ENCODE measurements at regions not wholly inside any gene's neighbourhood (a gene's known extent, or its start where the extent isn't known, plus 50 kb on each side); places are given as distances from the start of the nearest gene placed in this dataset.

- no peak for DNase-seq
Observed at GRCh38 chr12:47303995-47304560, 224.3 kb upstream of the AMIGO2 start.

DNA sequence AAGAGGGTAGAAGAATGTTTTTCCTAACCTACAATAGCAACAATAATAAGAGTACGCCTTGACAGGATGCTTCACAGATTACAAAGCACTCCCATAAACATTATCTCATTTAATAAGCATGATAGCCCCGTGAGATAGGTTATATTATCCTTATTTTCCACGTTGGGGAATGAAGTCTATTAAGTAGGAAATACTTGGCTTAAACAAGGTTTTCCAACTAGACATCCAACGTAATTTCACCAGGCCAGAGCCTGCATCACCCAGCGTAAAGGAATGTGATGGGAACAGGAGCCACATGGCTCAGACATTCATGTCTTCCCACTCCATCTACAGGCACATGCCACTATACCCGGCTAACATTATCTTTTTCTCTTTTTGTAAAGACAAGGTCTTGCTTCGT, 223.4 kb upstream of the AMIGO2 start:
- DNase-seq, result no peak

- no peak for DNase-seq
Observed at GRCh38 chr12:47302111-47302671, 222.4 kb upstream of the AMIGO2 start.

DNA sequence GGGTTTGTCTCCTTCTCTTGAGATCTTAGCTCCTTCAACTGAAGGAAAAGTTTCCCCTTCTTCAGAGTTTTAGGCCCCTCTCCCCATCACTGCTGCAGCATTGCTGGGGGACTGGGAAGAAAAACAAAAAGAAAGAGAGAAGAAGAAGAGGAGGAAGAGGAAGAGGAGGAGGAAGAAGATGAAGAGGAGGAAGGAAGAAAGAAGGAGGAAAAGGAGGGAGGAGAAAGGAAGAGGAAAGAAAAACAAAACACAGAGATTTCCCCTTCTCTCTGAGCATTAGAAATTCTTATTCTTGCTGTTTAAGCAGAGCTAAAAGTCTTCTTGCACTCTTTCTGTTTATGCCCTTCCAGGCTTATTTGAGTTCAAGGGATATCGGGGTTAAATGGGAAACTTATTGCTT, 219.8 kb upstream of the AMIGO2 start:
- DNase-seq, result no peak

- no peak for DNase-seq
Observed at GRCh38 chr12:47297993-47298392, 218.2 kb upstream of the AMIGO2 start.

DNA sequence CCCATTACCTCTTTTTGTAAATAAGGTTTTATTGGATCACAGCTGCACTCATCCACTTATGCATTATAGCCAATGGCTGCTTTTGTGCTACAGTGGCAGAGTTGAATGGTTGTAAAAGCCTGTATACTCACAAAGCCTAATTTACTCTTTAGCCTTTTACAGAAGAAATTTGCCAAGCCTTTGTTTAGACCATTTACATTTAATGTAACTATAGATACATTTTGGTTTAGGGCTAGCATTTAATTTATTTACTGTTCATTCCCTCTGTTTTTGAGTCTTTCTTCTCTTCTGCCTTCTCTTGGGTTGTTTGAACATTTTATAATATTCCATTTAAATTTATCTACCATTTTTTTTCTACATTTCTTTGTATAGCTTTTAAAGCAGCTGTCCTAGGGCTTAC, 217.1 kb upstream of the AMIGO2 start:
- peak; percentile 74 for DNase-seq

- no peak for DNase-seq
Observed at GRCh38 chr12:47293406-47293805, 213.6 kb upstream of the AMIGO2 start.

GRCh38 chr12:47286676-47287075, 206.9 kb upstream of the AMIGO2 start:
- DNase-seq, result peak; percentile 24
